HG03159 (cell line): ENCODE measurements at regions not wholly inside any gene's neighbourhood (a gene's known extent, or its start where the extent isn't known, plus 50 kb on each side); places are given as distances from the start of the nearest gene placed in this dataset.
"Not testable (repeated sequence)": the region's sequence is repeated elsewhere in the genome, so short reads cannot be mapped to it uniquely, and the experiment has no call there.

Experiments used
- ATAC-seq: cut with Tn5 transposase; IDR thresholded peaks from one replicate; pipeline ENCODE4 v1.9.1; 2021; ENCODE audit warnings: mild to moderate bottlenecking, moderate library complexity; ENCODE audit not compliant: unreplicated experiment

GRCh38 chr18:76721207-76721996 is 101.0 kb upstream of the ZNF236 start:
- ATAC-seq: no peak

GRCh38 chr18:76720683-76721082 is 101.7 kb upstream of the ZNF236 start:
- ATAC-seq: no peak

- ATAC-seq: no peak
These were observed 107.2 kb upstream of the ZNF236 start for GRCh38 chr18:76715012-76715610.

- no peak for ATAC-seq
These were observed 108.9 kb upstream of the ZNF236 start for GRCh38 chr18:76713432-76713831.

GRCh38 chr18:76712511-76713140 is 109.7 kb upstream of the ZNF236 start:
- ATAC-seq: no peak

GRCh38 chr18:76710646-76711520 is 111.5 kb upstream of the ZNF236 start:
- ATAC-seq: no peak

- peak; percentile 84 for ATAC-seq
These were observed 112.4 kb upstream of the ZNF236 start for GRCh38 chr18:76709659-76710645.

GRCh38 chr18:76708722-76709353 is 113.5 kb upstream of the ZNF236 start:
- ATAC-seq: no peak

- no peak for ATAC-seq
These were observed 114.2 kb upstream of the ZNF236 start for GRCh38 chr18:76708071-76708721.

- no peak for ATAC-seq
These were observed 114.8 kb upstream of the ZNF236 start for GRCh38 chr18:76707534-76707933.

GRCh38 chr18:76704589-76704988 is 117.8 kb upstream of the ZNF236 start:
- not testable (repeated sequence) for ATAC-seq

- no peak for ATAC-seq
These were observed 122.4 kb upstream of the ZNF236 start for GRCh38 chr18:76699923-76700322.

- ATAC-seq: no peak
These were observed 124.9 kb upstream of the ZNF236 start for GRCh38 chr18:76697441-76697901.

GRCh38 chr18:76691800-76692199 is 130.6 kb upstream of the ZNF236 start:
- ATAC-seq: no peak

- ATAC-seq: no peak
These were observed 132.6 kb upstream of the ZNF236 start for GRCh38 chr18:76689646-76690264.

GRCh38 chr18:76688724-76689472 is 133.5 kb upstream of the ZNF236 start:
- no peak for ATAC-seq

GRCh38 chr18:76687304-76687962 is 134.9 kb upstream of the ZNF236 start:
- ATAC-seq: peak; percentile 34
